WTC11 (cell line): ENCODE measurements at regions not wholly inside any gene's neighbourhood (a gene's known extent, or its start where the extent isn't known, plus 50 kb on each side); places are given as distances from the start of the nearest gene placed in this dataset.

ENCODE experiments used
- ATAC-seq: fragments of 200-7000 bp; cut with Tn5 transposase; 2 replicates; pipeline ENCODE4 v1.10.0; 2021; ENCODE audit warnings: mild to moderate bottlenecking, moderate library complexity
- CTCF ChIA-PET: fragments of 300-600 bp; sonication (Branson Sonifier 250); formaldehyde crosslinking; loops from one replicate; lab custom pipeline; 2021; ENCODE audit warnings: antibody characterized with exemption; lab: Charles Lee
- POLR2A ChIA-PET: fragments of 350-600 bp; sonication (Branson Sonifier 250); formaldehyde crosslinking; loops from one replicate; lab custom pipeline; 2021; ENCODE audit warnings: antibody characterized with exemption; lab: Charles Lee
- DNase-seq: peaks from one replicate; pipeline ENCODE4 v3.0.0; 2021; ENCODE audit warnings: low spot score
- H3K27ac Mint-ChIP-seq: 2 replicates; pipeline ENCODE4 v1.8.0; 2021; ENCODE audit warnings: mixed read lengths
- H3K27me3 Mint-ChIP-seq: 2 replicates; pipeline ENCODE4 v1.8.0; 2021; ENCODE audit warnings: low read depth, mild to moderate bottlenecking, moderate library complexity, mixed read lengths
- H3K36me3 Mint-ChIP-seq: 2 replicates; pipeline ENCODE4 v1.8.0; 2021; ENCODE audit warnings: mixed read lengths
- H3K4me1 Mint-ChIP-seq: 2 replicates; pipeline ENCODE4 v1.8.0; 2022; ENCODE audit warnings: mixed read lengths
- H3K4me3 Mint-ChIP-seq: 2 replicates; pipeline ENCODE4 v1.8.0; 2021; ENCODE audit warnings: mild to moderate bottlenecking, moderate library complexity, mixed read lengths
- H3K9me3 Mint-ChIP-seq: 2 replicates; pipeline ENCODE4 v1.8.0; 2021; ENCODE audit warnings: mixed read lengths
- ATF2 ChIP-seq: sonication (generic); formaldehyde crosslinking; IDR thresholded peaks from 2 replicates; pipeline ENCODE4 v1.8.1; 2022; ENCODE audit warnings: low read depth, missing genetic modification reagents, borderline replicate concordance
- CDX4 ChIP-seq: fragments of 250-450 bp; sonication (Bioruptor Pico); IDR thresholded peaks from 2 replicates; pipeline ENCODE4 v1.9.0; 2021; ENCODE audit warnings: moderate library complexity, mild to moderate bottlenecking, inconsistent platforms, borderline replicate concordance
- CREB1 ChIP-seq: sonication (generic); formaldehyde crosslinking; IDR thresholded peaks from 2 replicates; pipeline ENCODE4 v1.8.0; 2023; ENCODE audit warnings: mild to moderate bottlenecking, missing genetic modification reagents
- CREM ChIP-seq: sonication (generic); formaldehyde crosslinking; IDR thresholded peaks from 2 replicates; pipeline ENCODE4 v1.8.1; 2022; ENCODE audit warnings: mild to moderate bottlenecking, missing genetic modification reagents, moderate library complexity
- FOXK1 ChIP-seq: sonication (generic); formaldehyde crosslinking; IDR thresholded peaks from 2 replicates; pipeline ENCODE4 v1.8.0; 2022; ENCODE audit warnings: mild to moderate bottlenecking, moderate library complexity, missing genetic modification reagents
- MLX ChIP-seq: sonication (generic); formaldehyde crosslinking; IDR thresholded peaks from 2 replicates; pipeline ENCODE4 v1.8.1; 2023; ENCODE audit warnings: mild to moderate bottlenecking, missing genetic modification reagents, moderate library complexity
- MYBL2 ChIP-seq: sonication (generic); formaldehyde crosslinking; IDR thresholded peaks from 2 replicates; pipeline ENCODE4 v1.8.1; 2023; ENCODE audit warnings: mild to moderate bottlenecking, moderate library complexity, missing genetic modification reagents
- NFE2L1 ChIP-seq: sonication (generic); formaldehyde crosslinking; IDR thresholded peaks from 2 replicates; pipeline ENCODE4 v1.8.1; 2023; ENCODE audit warnings: missing genetic modification reagents
- NR1H2 ChIP-seq: sonication (generic); formaldehyde crosslinking; IDR thresholded peaks from 2 replicates; pipeline ENCODE4 v1.9.0; 2021; ENCODE audit warnings: mild to moderate bottlenecking, moderate library complexity, missing genetic modification reagents
- PREB ChIP-seq: sonication (generic); formaldehyde crosslinking; IDR thresholded peaks from 2 replicates; pipeline ENCODE4 v1.8.1; 2022; ENCODE audit warnings: mild to moderate bottlenecking, missing genetic modification reagents, moderate library complexity, borderline replicate concordance
- RORB ChIP-seq: fragments of 250-450 bp; sonication (Bioruptor Pico); IDR thresholded peaks from 2 replicates; pipeline ENCODE4 v1.9.0; 2021; ENCODE audit warnings: mild to moderate bottlenecking
- SOX15 ChIP-seq: fragments of 250-450 bp; sonication (Bioruptor Pico); IDR thresholded peaks from 2 replicates; pipeline ENCODE4 v1.9.0; 2021; ENCODE audit warnings: mild to moderate bottlenecking
- SP1 ChIP-seq: sonication (generic); formaldehyde crosslinking; conservative IDR thresholded peaks from 2 replicates; pipeline ENCODE4 v1.8.1; 2022; ENCODE audit warnings: missing genetic modification reagents
- TP53 ChIP-seq: sonication (generic); formaldehyde crosslinking; IDR thresholded peaks from 2 replicates; pipeline ENCODE4 v1.8.1; 2023; ENCODE audit warnings: mild to moderate bottlenecking, missing genetic modification reagents
- USF2 ChIP-seq: sonication (generic); formaldehyde crosslinking; IDR thresholded peaks from 2 replicates; pipeline ENCODE4 v1.8.1; 2023; ENCODE audit warnings: mild to moderate bottlenecking, missing genetic modification reagents, moderate library complexity
- ZMAT4 ChIP-seq: fragments of 250-450 bp; sonication (Bioruptor Pico); IDR thresholded peaks from 2 replicates; pipeline ENCODE4 v1.9.0; 2021; ENCODE audit warnings: mild to moderate bottlenecking
- ZNF138 ChIP-seq: sonication (generic); formaldehyde crosslinking; conservative IDR thresholded peaks from 2 replicates; pipeline ENCODE4 v1.8.1; 2022; ENCODE audit warnings: mild to moderate bottlenecking, moderate library complexity, missing genetic modification reagents
- ZNF425 ChIP-seq: fragments of 250-450 bp; sonication (Bioruptor Pico); conservative IDR thresholded peaks from 2 replicates; pipeline ENCODE4 v1.9.0; 2021; ENCODE audit warnings: mild to moderate bottlenecking

GRCh38 chr12:92560713-92561542 is 141.9 kb upstream of the PLEKHG7 start:
- ChIA-PET POLR2A (no interaction called here), CTCF (no interaction called here)
- DNase-seq: no peak
- H3K36me3 Mint-ChIP-seq: no peaks in the 10 kb centered on the region
- peaks cover 23% of the 10 kb centered on the region for H3K9me3 Mint-ChIP-seq
- H3K27ac Mint-ChIP-seq: no peak overlapping the region
- ATAC-seq: no peak
- no peak overlapping the region for H3K4me3 Mint-ChIP-seq
- TF ChIP-seq FOXK1 (CRISPR knock-in tag): no peak
- H3K4me1 Mint-ChIP-seq: peaks cover 6% of the 10 kb centered on the region; the same call in 1 of the 2 replicates
- no peaks in the 10 kb centered on the region for H3K27me3 Mint-ChIP-seq

- no peak for DNase-seq
- Mint-ChIP-seq H3K4me1 (peaks cover 12% of the 10 kb centered on the region; the same call in 1 of the 2 replicates), H3K9me3 (peaks cover 22% of the 10 kb centered on the region), H3K27me3 (no peaks in the 10 kb centered on the region), H3K36me3 (no peaks in the 10 kb centered on the region), H3K27ac (no peak overlapping the region)
- CTCF ChIA-PET: no interaction called here
- TF ChIP-seq RORB (CRISPR knock-in tag) (no peak), CREM (no peak), SOX15 (CRISPR knock-in tag) (no peak), CDX4 (CRISPR knock-in tag) (no peak), USF2 (CRISPR knock-in tag) (no peak), MYBL2 (CRISPR knock-in tag) (no peak), TP53 (CRISPR knock-in tag) (no peak), CREB1 (CRISPR knock-in tag) (no peak), ZNF138 (CRISPR knock-in tag) (no peak), PREB (no peak), ZNF425 (no peak), ZMAT4 (CRISPR knock-in tag) (no peak), SP1 (CRISPR knock-in tag) (no peak), NR1H2 (CRISPR knock-in tag) (no peak), ATF2 (no peak), NFE2L1 (CRISPR knock-in tag) (no peak), MLX (CRISPR knock-in tag) (no peak)
- TF ChIP-seq, all 79 proteins: peak for 0
- POLR2A ChIA-PET: no interaction called here
- no peak for ATAC-seq
- no peak overlapping the region for H3K4me3 Mint-ChIP-seq
Observed at GRCh38 chr12:92558806-92559205, 144.0 kb upstream of the PLEKHG7 start.
